OCI-LY3 (cell line): ENCODE measurements at regions not wholly inside any gene's neighbourhood (a gene's known extent, or its start where the extent isn't known, plus 50 kb on each side); places are given as distances from the start of the nearest gene placed in this dataset.

Experiments
- H2AFZ ChIP-seq: fragments of 200-600, 300-600 bp; shearing (Covaris generic); 2 replicates; pipeline ENCODE4 v1.6.0; 2014; ENCODE audit warnings: antibody characterized with exemption, low read depth, low read length
- H3K27ac ChIP-seq: fragments of 200-600, 300-600 bp; sonication (generic); 2 replicates; pipeline ENCODE4 v1.5.1; 2014; ENCODE audit warnings: mild to moderate bottlenecking, low read length, moderate library complexity, mixed read lengths
- H3K27me3 ChIP-seq: fragments of 200-600, 300-600 bp; sonication (generic); 2 replicates; pipeline ENCODE4 v1.6.1; 2014; ENCODE audit warnings: low read depth, low read length, mixed read lengths
- H3K36me3 ChIP-seq: fragments of 200-600, 300-600 bp; sonication (generic); replicated peaks from 2 replicates; pipeline ENCODE3; 2014; ENCODE audit warnings: low read depth, low read length, mixed read lengths
- H3K4me1 ChIP-seq: fragments of 300-600, 200-600 bp; sonication (generic); 2 replicates; pipeline ENCODE4 v1.6.1; 2014; ENCODE audit warnings: low read length, mixed read lengths
- H3K4me2 ChIP-seq: fragments of 200-600, 300-600 bp; sonication (generic); 2 replicates; pipeline ENCODE4 v1.6.1; 2014; ENCODE audit warnings: low read length, mixed read lengths
- H3K4me3 ChIP-seq: fragments of 300-600, 200-600 bp; sonication (generic); 2 replicates; pipeline ENCODE4 v1.5.1; 2014; ENCODE audit warnings: antibody characterized with exemption, mild to moderate bottlenecking, low read length, moderate library complexity
- H3K79me2 ChIP-seq: fragments of 300-600, 200-600 bp; shearing (Covaris generic); 2 replicates; pipeline ENCODE4 v1.6.1; 2014; ENCODE audit warnings: mild to moderate bottlenecking, low read length, mixed read lengths
- H3K9ac ChIP-seq: fragments of 300-600, 200-600 bp; shearing (Covaris generic); 2 replicates; pipeline ENCODE4 v1.6.0; 2014; ENCODE audit warnings: mild to moderate bottlenecking, low read length, moderate library complexity
- H3K9me3 ChIP-seq: fragments of 200-600, 300-600 bp; shearing (Covaris generic); 2 replicates; pipeline ENCODE4 v1.6.1; 2014; ENCODE audit warnings: low read length, mixed read lengths; ENCODE audit not compliant: insufficient read depth
- H4K20me1 ChIP-seq: fragments of 200-600, 300-600 bp; sonication (generic); 2 replicates; pipeline ENCODE4 v1.6.1; 2016; ENCODE audit warnings: low read length, mixed read lengths; ENCODE audit not compliant: insufficient read depth
- CTCF ChIP-seq: fragments of 200-600, 300-600 bp; sonication (generic); IDR thresholded peaks from 2 replicates; pipeline ENCODE4 v1.5.1; 2014; ENCODE audit warnings: antibody characterized with exemption, low read length, low read depth
- EZH2phosphoT487 ChIP-seq: fragments of 200-600 bp; shearing (Covaris generic); IDR thresholded peaks from 2 replicates; pipeline ENCODE4 v1.6.1; 2018; ENCODE audit warnings: antibody characterized with exemption, mixed run types, low read depth

GRCh38 chr12:115813256-115813655, 464.2 kb downstream of the MED13L start:
- TF ChIP-seq EZH2phosphoT487 = no peak
- no peak for TF ChIP-seq CTCF
- Histone ChIP-seq H2AFZ (no peak overlapping the region), H3K4me3 (no peak overlapping the region), H3K9ac (no peak overlapping the region), H3K4me1 (no peaks in the 10 kb centered on the region), H3K4me2 (no peak overlapping the region), H4K20me1 (no peaks in the 10 kb centered on the region), H3K9me3 (no peaks in the 10 kb centered on the region), H3K36me3 (no peaks in the 10 kb centered on the region), H3K79me2 (no peaks in the 10 kb centered on the region), H3K27me3 (peaks cover 42% of the 10 kb centered on the region), H3K27ac (no peak overlapping the region)

GRCh38 chr12:115811929-115812328, 465.6 kb downstream of the MED13L start:
- Histone ChIP-seq H3K9me3 (no peaks in the 10 kb centered on the region), H3K4me2 (no peak overlapping the region), H3K27me3 (peaks cover 29% of the 10 kb centered on the region; the same call in 1 of the 2 replicates), H3K4me1 (no peaks in the 10 kb centered on the region), H4K20me1 (no peaks in the 10 kb centered on the region), H3K79me2 (no peaks in the 10 kb centered on the region), H3K36me3 (no peaks in the 10 kb centered on the region), H3K9ac (no peak overlapping the region), H3K4me3 (no peak overlapping the region), H2AFZ (no peak overlapping the region), H3K27ac (no peak overlapping the region)
- no peak for TF ChIP-seq CTCF
- no peak for TF ChIP-seq EZH2phosphoT487

GRCh38 chr12:115811045-115811444, 466.4 kb downstream of the MED13L start:
- no peak for TF ChIP-seq CTCF
- no peak for TF ChIP-seq EZH2phosphoT487
- Histone ChIP-seq H3K9ac (no peak overlapping the region), H3K36me3 (no peaks in the 10 kb centered on the region), H3K4me2 (no peak overlapping the region), H3K9me3 (no peaks in the 10 kb centered on the region), H3K4me3 (no peak overlapping the region), H2AFZ (no peak overlapping the region), H3K27me3 (peaks cover 21% of the 10 kb centered on the region; the same call in 1 of the 2 replicates), H3K27ac (no peak overlapping the region), H3K4me1 (no peaks in the 10 kb centered on the region), H3K79me2 (no peaks in the 10 kb centered on the region), H4K20me1 (no peaks in the 10 kb centered on the region)

- Histone ChIP-seq H3K4me1 (no peaks in the 10 kb centered on the region), H3K27me3 (peaks cover 18% of the 10 kb centered on the region; the same call in 1 of the 2 replicates), H4K20me1 (no peaks in the 10 kb centered on the region), H3K9ac (no peak overlapping the region), H3K4me3 (no peak overlapping the region), H3K36me3 (no peaks in the 10 kb centered on the region), H2AFZ (no peak overlapping the region), H3K4me2 (no peak overlapping the region), H3K79me2 (no peaks in the 10 kb centered on the region), H3K27ac (no peak overlapping the region), H3K9me3 (no peaks in the 10 kb centered on the region)
- TF ChIP-seq CTCF (no peak), EZH2phosphoT487 (no peak)
Observed at GRCh38 chr12:115810122-115810901, 467.2 kb downstream of the MED13L start.
